HepG2 (cell line): ENCODE measurements at regions not wholly inside any gene's neighbourhood (a gene's known extent, or its start where the extent isn't known, plus 50 kb on each side); places are given as distances from the start of the nearest gene placed in this dataset.

Experiments used
- RCOR2 ChIP-seq: IDR thresholded peaks from 2 replicates; pipeline ENCODE4 v1.6.1; 2016; ENCODE audit warnings: missing biosample characterization, missing genetic modification reagents
- ZNF460 ChIP-seq: sonication (generic); formaldehyde crosslinking; IDR thresholded peaks from 2 replicates; pipeline ENCODE4 v1.5.1; 2020; ENCODE audit warnings: missing genetic modification reagents, mild to moderate bottlenecking, borderline replicate concordance
- ZNF761 ChIP-seq: sonication (generic); formaldehyde crosslinking; conservative IDR thresholded peaks from 2 replicates; pipeline ENCODE4 v1.4.0; 2020; ENCODE audit warnings: mild to moderate bottlenecking, missing genetic modification reagents
- TF ChIP-seq, protein P1 (sequence below): sonication (generic); formaldehyde crosslinking; IDR thresholded peaks from 2 replicates; pipeline ENCODE4 v1.4.0; 2020; ENCODE audit warnings: mild to moderate bottlenecking, missing genetic modification reagents
- TF ChIP-seq, protein P2 (sequence below): sonication (generic); formaldehyde crosslinking; IDR thresholded peaks from 2 replicates; pipeline ENCODE4 v1.9.0; 2021; ENCODE audit warnings: mild to moderate bottlenecking, missing genetic modification reagents
- TF ChIP-seq, protein P3 (sequence below): sonication (generic); formaldehyde crosslinking; IDR thresholded peaks from 2 replicates; pipeline ENCODE4 v1.9.0; 2021; ENCODE audit warnings: missing genetic modification reagents, borderline replicate concordance
- TF ChIP-seq, protein P4 (sequence below): sonication (generic); formaldehyde crosslinking; IDR thresholded peaks from 2 replicates; pipeline ENCODE4 v1.4.0; 2020; ENCODE audit warnings: missing genetic modification reagents
- TF ChIP-seq, protein P5 (sequence below): sonication (generic); formaldehyde crosslinking; IDR thresholded peaks from 2 replicates; pipeline ENCODE4 v1.5.0; 2020; ENCODE audit warnings: mild to moderate bottlenecking, low read depth, missing genetic modification reagents, borderline replicate concordance

DNA sequence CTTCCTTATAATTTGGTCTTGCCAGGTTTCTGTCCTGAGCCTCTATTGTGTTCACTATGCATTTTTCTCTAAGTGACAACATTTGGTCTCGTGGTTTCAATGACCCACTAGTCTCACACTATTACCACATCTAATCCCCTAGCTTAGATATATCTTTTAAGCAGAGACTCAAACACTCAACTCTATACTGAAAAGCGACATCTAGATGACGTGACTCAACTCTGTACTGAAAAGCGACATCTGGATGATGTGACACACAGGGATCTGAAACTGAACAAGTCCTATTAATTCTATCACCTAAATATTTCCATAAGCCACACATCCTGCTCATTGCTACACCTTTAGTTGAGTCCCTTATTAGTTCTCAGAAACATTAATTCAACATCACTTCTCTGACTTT lies 141.7 kb upstream of the MBNL1 start (continued):
- TF ChIP-seq, protein P1, sequence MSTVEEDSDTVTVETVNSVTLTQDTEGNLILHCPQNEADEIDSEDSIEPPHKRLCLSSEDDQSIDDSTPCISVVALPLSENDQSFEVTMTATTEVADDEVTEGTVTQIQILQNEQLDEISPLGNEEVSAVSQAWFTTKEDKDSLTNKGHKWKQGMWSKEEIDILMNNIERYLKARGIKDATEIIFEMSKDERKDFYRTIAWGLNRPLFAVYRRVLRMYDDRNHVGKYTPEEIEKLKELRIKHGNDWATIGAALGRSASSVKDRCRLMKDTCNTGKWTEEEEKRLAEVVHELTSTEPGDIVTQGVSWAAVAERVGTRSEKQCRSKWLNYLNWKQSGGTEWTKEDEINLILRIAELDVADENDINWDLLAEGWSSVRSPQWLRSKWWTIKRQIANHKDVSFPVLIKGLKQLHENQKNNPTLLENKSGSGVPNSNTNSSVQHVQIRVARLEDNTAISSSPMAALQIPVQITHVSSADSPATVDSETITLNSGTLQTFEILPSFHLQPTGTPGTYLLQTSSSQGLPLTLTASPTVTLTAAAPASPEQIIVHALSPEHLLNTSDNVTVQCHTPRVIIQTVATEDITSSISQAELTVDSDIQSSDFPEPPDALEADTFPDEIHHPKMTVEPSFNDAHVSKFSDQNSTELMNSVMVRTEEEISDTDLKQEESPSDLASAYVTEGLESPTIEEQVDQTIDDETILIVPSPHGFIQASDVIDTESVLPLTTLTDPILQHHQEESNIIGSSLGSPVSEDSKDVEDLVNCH (CRISPR knock-in tag), result no peak
- TF ChIP-seq RCOR2, result no peak
- TF ChIP-seq, protein P2, sequence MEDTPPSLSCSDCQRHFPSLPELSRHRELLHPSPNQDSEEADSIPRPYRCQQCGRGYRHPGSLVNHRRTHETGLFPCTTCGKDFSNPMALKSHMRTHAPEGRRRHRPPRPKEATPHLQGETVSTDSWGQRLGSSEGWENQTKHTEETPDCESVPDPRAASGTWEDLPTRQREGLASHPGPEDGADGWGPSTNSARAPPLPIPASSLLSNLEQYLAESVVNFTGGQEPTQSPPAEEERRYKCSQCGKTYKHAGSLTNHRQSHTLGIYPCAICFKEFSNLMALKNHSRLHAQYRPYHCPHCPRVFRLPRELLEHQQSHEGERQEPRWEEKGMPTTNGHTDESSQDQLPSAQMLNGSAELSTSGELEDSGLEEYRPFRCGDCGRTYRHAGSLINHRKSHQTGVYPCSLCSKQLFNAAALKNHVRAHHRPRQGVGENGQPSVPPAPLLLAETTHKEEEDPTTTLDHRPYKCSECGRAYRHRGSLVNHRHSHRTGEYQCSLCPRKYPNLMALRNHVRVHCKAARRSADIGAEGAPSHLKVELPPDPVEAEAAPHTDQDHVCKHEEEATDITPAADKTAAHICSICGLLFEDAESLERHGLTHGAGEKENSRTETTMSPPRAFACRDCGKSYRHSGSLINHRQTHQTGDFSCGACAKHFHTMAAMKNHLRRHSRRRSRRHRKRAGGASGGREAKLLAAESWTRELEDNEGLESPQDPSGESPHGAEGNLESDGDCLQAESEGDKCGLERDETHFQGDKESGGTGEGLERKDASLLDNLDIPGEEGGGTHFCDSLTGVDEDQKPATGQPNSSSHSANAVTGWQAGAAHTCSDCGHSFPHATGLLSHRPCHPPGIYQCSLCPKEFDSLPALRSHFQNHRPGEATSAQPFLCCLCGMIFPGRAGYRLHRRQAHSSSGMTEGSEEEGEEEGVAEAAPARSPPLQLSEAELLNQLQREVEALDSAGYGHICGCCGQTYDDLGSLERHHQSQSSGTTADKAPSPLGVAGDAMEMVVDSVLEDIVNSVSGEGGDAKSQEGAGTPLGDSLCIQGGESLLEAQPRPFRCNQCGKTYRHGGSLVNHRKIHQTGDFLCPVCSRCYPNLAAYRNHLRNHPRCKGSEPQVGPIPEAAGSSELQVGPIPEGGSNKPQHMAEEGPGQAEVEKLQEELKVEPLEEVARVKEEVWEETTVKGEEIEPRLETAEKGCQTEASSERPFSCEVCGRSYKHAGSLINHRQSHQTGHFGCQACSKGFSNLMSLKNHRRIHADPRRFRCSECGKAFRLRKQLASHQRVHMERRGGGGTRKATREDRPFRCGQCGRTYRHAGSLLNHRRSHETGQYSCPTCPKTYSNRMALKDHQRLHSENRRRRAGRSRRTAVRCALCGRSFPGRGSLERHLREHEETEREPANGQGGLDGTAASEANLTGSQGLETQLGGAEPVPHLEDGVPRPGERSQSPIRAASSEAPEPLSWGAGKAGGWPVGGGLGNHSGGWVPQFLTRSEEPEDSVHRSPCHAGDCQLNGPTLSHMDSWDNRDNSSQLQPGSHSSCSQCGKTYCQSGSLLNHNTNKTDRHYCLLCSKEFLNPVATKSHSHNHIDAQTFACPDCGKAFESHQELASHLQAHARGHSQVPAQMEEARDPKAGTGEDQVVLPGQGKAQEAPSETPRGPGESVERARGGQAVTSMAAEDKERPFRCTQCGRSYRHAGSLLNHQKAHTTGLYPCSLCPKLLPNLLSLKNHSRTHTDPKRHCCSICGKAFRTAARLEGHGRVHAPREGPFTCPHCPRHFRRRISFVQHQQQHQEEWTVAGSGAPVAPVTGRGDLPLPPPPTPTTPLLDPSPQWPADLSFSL (CRISPR knock-in tag), result no peak
- no peak for TF ChIP-seq ZNF761 (CRISPR knock-in tag)
- TF ChIP-seq, protein P3, sequence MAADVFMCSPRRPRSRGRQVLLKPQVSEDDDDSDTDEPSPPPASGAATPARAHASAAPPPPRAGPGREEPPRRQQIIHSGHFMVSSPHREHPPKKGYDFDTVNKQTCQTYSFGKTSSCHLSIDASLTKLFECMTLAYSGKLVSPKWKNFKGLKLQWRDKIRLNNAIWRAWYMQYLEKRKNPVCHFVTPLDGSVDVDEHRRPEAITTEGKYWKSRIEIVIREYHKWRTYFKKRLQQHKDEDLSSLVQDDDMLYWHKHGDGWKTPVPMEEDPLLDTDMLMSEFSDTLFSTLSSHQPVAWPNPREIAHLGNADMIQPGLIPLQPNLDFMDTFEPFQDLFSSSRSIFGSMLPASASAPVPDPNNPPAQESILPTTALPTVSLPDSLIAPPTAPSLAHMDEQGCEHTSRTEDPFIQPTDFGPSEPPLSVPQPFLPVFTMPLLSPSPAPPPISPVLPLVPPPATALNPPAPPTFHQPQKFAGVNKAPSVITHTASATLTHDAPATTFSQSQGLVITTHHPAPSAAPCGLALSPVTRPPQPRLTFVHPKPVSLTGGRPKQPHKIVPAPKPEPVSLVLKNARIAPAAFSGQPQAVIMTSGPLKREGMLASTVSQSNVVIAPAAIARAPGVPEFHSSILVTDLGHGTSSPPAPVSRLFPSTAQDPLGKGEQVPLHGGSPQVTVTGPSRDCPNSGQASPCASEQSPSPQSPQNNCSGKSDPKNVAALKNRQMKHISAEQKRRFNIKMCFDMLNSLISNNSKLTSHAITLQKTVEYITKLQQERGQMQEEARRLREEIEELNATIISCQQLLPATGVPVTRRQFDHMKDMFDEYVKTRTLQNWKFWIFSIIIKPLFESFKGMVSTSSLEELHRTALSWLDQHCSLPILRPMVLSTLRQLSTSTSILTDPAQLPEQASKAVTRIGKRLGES, result no peak
- TF ChIP-seq, protein P4, sequence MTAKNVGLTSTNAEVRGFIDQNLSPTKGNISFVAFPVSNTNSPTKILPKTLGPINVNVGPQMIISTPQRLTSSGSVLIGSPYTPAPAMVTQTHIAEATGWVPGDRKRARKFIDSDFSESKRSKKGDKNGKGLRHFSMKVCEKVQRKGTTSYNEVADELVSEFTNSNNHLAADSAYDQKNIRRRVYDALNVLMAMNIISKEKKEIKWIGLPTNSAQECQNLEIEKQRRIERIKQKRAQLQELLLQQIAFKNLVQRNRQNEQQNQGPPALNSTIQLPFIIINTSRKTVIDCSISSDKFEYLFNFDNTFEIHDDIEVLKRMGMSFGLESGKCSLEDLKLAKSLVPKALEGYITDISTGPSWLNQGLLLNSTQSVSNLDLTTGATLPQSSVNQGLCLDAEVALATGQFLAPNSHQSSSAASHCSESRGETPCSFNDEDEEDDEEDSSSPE, result no peak
- TF ChIP-seq, protein P5, sequence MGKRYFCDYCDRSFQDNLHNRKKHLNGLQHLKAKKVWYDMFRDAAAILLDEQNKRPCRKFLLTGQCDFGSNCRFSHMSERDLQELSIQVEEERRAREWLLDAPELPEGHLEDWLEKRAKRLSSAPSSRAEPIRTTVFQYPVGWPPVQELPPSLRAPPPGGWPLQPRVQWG, result no peak
- no peak for TF ChIP-seq ZNF460 (CRISPR knock-in tag)
- TF ChIP-seq, all 625 proteins: peak for 0
